Vagina (tissue), 2 donors: ENCODE measurements at regions not wholly inside any gene's neighbourhood (a gene's known extent, or its start where the extent isn't known, plus 50 kb on each side); places are given as distances from the start of the nearest gene placed in this dataset.

Experiments
- POLR2A ChIP-seq, 2 donors: fragments of 450-650 bp; IDR thresholded peaks; one replicate each; pipeline ENCODE4 v1.6.1; 2017; ENCODE audit warnings: antibody characterized with exemption in 2 of 2, mild to moderate bottlenecking in 2 of 2, moderate library complexity in 2 of 2
- TF ChIP-seq, protein P1 (sequence below), 3 experiments: fragments of 450-650 bp in 2 of 3; fragments of 200-600 bp in 1 of 3; sonication (generic) in 1 of 3; IDR thresholded peaks; one replicate each; pipeline ENCODE4 v1.5.1; 2017 to 2019; ENCODE audit warnings: antibody characterized with exemption in 3 of 3, mild to moderate bottlenecking in 2 of 3, moderate library complexity in 2 of 3

DNA sequence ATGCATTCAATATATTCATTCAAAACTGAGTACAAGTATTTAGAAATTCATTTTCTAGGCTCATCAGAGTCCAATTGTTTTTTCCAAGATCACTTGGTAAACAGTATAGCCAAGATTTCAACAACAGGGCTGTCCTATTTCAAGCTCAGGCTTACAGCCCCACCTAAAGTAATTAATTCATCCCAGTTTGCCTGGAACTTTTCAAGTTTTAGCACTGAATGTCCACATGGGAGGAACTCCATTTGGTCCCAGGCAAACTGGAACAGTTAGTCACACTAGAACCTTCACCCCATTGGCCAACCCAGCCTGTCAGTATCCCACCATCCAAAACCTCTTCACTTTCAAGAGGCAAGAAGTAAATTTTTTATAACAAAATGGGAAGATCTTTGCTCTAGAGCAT is 210.9 kb downstream of the DPY19L2 start:
- no peak for TF ChIP-seq POLR2A (IDR thresholded peaks at IDR 0.05)
- TF ChIP-seq, protein P1, sequence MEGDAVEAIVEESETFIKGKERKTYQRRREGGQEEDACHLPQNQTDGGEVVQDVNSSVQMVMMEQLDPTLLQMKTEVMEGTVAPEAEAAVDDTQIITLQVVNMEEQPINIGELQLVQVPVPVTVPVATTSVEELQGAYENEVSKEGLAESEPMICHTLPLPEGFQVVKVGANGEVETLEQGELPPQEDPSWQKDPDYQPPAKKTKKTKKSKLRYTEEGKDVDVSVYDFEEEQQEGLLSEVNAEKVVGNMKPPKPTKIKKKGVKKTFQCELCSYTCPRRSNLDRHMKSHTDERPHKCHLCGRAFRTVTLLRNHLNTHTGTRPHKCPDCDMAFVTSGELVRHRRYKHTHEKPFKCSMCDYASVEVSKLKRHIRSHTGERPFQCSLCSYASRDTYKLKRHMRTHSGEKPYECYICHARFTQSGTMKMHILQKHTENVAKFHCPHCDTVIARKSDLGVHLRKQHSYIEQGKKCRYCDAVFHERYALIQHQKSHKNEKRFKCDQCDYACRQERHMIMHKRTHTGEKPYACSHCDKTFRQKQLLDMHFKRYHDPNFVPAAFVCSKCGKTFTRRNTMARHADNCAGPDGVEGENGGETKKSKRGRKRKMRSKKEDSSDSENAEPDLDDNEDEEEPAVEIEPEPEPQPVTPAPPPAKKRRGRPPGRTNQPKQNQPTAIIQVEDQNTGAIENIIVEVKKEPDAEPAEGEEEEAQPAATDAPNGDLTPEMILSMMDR (IDR thresholded peaks at IDR 0.05): no peak
